CD14-positive monocyte (primary cell): ENCODE measurements at regions not wholly inside any gene's neighbourhood (a gene's known extent, or its start where the extent isn't known, plus 50 kb on each side); places are given as distances from the start of the nearest gene placed in this dataset.

Experiments
- DNase-seq, 3 donors: peaks; one replicate each; pipeline ENCODE4 v3.0.0-alpha.2; 2011 to 2022
- H2AFZ ChIP-seq: 2 replicates; pipeline ENCODE4 v1.6.0; 2012; ENCODE audit warnings: mild to moderate bottlenecking, low read depth, low read length, inconsistent platforms; ENCODE audit not compliant: insufficient read depth, poor library complexity, severe bottlenecking
- H3K27ac ChIP-seq, 2 donors: 1 replicate in 1 of 2; 2 replicates in 1 of 2; pipeline ENCODE4 v1.5.1; 2012 to 2013; ENCODE audit warnings: low read length in 2 of 2, control low read depth in 1 of 2, inconsistent platforms in 1 of 2, low read depth in 1 of 2, mild to moderate bottlenecking in 1 of 2
- H3K27me3 ChIP-seq, 2 donors: one replicate each; pipeline versions ENCODE4 v1.6.0 to v1.6.1; 2011 to 2013; ENCODE audit warnings: low read length in 2 of 2; ENCODE audit not compliant: control insufficient read depth in 2 of 2, insufficient read depth in 2 of 2
- H3K36me3 ChIP-seq, 2 donors: replicated peaks in 1 of 2; 1 replicate in 1 of 2; 2 replicates in 1 of 2; pipeline versions ENCODE4 v1.5.1 to v1.6.1; 2012 to 2013; ENCODE audit warnings: low read length in 2 of 2, control low read depth in 1 of 2, inconsistent platforms in 1 of 2, mild to moderate bottlenecking in 1 of 2; ENCODE audit not compliant: insufficient read depth in 2 of 2, control insufficient read depth in 1 of 2
- H3K4me1 ChIP-seq, 2 donors: 1 replicate in 1 of 2; 2 replicates in 1 of 2; pipeline versions ENCODE4 v1.5.1 to v1.6.1; 2012 to 2013; ENCODE audit warnings: low read length in 2 of 2, control low read depth in 1 of 2, inconsistent platforms in 1 of 2, mild to moderate bottlenecking in 1 of 2, moderate library complexity in 1 of 2; ENCODE audit not compliant: insufficient read depth in 2 of 2, control insufficient read depth in 1 of 2
- H3K4me2 ChIP-seq: replicated peaks from 2 replicates; pipeline ENCODE3; 2012; ENCODE audit warnings: low read length, moderate library complexity, mild to moderate bottlenecking; ENCODE audit not compliant: poor library complexity, severe bottlenecking; ENCODE audit errors: extremely low read depth
- H3K4me3 ChIP-seq, 3 experiments: fragments of 200-600 bp in 1 of 3; sonication (generic) in 1 of 3; replicated peaks in 1 of 3; 1 replicate in 2 of 3; 2 replicates in 1 of 3; pipeline ENCODE4 v1.5.1; 2011 to 2013; ENCODE audit warnings: low read length in 3 of 3, mild to moderate bottlenecking in 3 of 3, control low read depth in 2 of 3, low read depth in 2 of 3, inconsistent platforms in 1 of 3, moderate library complexity in 1 of 3
- H3K79me2 ChIP-seq: 2 replicates; pipeline ENCODE4 v1.6.0; 2012; ENCODE audit warnings: mild to moderate bottlenecking, control low read depth, inconsistent platforms, low read length, moderate library complexity; ENCODE audit not compliant: insufficient read depth
- H3K9ac ChIP-seq: 2 replicates; pipeline ENCODE4 v1.6.0; 2017; ENCODE audit warnings: low read length, mild to moderate bottlenecking; ENCODE audit not compliant: insufficient read depth, poor library complexity, severe bottlenecking
- H3K9me3 ChIP-seq, 2 donors: replicated peaks in 1 of 2; 1 replicate in 1 of 2; 2 replicates in 1 of 2; pipeline versions ENCODE4 v1.5.1 to v1.6.1; 2012 to 2013; ENCODE audit warnings: low read length in 2 of 2, control low read depth in 1 of 2; ENCODE audit not compliant: control insufficient read depth in 1 of 2, insufficient read depth in 1 of 2
- H4K20me1 ChIP-seq: 2 replicates; pipeline ENCODE4 v1.6.0; 2012; ENCODE audit warnings: mild to moderate bottlenecking, low read length, control low read depth, moderate library complexity; ENCODE audit not compliant: insufficient read depth
- H3K27ac Mint-ChIP-seq, 7 donors: one replicate each; pipeline ENCODE4 v1.8.0; 2020; ENCODE audit warnings: mild to moderate bottlenecking in 7 of 7, mixed read lengths in 7 of 7, moderate library complexity in 6 of 7, inconsistent platforms in 2 of 7
- H3K27me3 Mint-ChIP-seq, 3 donors: one replicate each; pipeline ENCODE4 v1.8.0; 2021 to 2022; ENCODE audit warnings: low read depth in 3 of 3, mild to moderate bottlenecking in 3 of 3, mixed read lengths in 3 of 3, moderate library complexity in 3 of 3, inconsistent platforms in 1 of 3
- H3K36me3 Mint-ChIP-seq, 2 donors: one replicate each; pipeline ENCODE4 v1.8.0; 2020; ENCODE audit warnings: mixed read lengths in 2 of 2, inconsistent platforms in 1 of 2, mild to moderate bottlenecking in 1 of 2
- H3K4me1 Mint-ChIP-seq: one replicate; pipeline ENCODE4 v1.8.0; 2020; ENCODE audit warnings: mild to moderate bottlenecking, mixed read lengths
- H3K4me3 Mint-ChIP-seq, 2 donors: one replicate each; pipeline ENCODE4 v1.8.0; 2020; ENCODE audit warnings: mild to moderate bottlenecking in 2 of 2, mixed read lengths in 2 of 2, moderate library complexity in 1 of 2
- H3K9me3 Mint-ChIP-seq, 7 donors: one replicate each; pipeline ENCODE4 v1.8.0; 2020 to 2022; ENCODE audit warnings: mixed read lengths in 7 of 7, mild to moderate bottlenecking in 6 of 7, moderate library complexity in 6 of 7, inconsistent platforms in 2 of 7
- CTCF ChIP-seq: fragments of 200-600 bp; IDR thresholded peaks from one replicate; pipeline ENCODE4 v1.8.0; 2022; ENCODE audit warnings: antibody characterized with exemption, mild to moderate bottlenecking
- WGBS: methylation state at CpG from one replicate; pipeline ENCODE4 v1.1.5; 2013; ENCODE audit warnings: missing lambda C conversion rate; ENCODE audit not compliant: insufficient coverage; 5-methylcytosine and 5-hydroxymethylcytosine counted together
- intact Hi-C, 2 donors: fragments of 100-400 bp; cut with micrococcal nuclease; formaldehyde crosslinking; loops; one replicate each; pipeline versions ENCODE4 v1.15.0 to v1.15.1; 2023

GRCh38 chr5:28703651-28704260, 1665.4 kb upstream of the CDH9 start:
- no peak overlapping the region for H2AFZ ChIP-seq
- DNase-seq: no peak
- H3K36me3 ChIP-seq: no peaks in the 10 kb centered on the region
- Mint-ChIP-seq H3K36me3 (no peaks in the 10 kb centered on the region), H3K27me3 (no peaks in the 10 kb centered on the region), H3K27ac (no peak overlapping the region), H3K9me3 (peaks cover 0 to 13% (median 4%) of the 10 kb centered on the region in 7 donors), H3K4me1 (no peaks in the 10 kb centered on the region), H3K4me3 (no peak overlapping the region)
- H3K4me3 ChIP-seq: no peak overlapping the region
- H3K27ac ChIP-seq: no peak overlapping the region
- H3K27me3 ChIP-seq: no peaks in the 10 kb centered on the region
- no peak overlapping the region for H3K9ac ChIP-seq
- no peaks in the 10 kb centered on the region for H3K79me2 ChIP-seq
- WGBS: 80% methylated on average over 1 of the region's 1 CpG
- H3K4me2 ChIP-seq: no peak overlapping the region
- no peaks in the 10 kb centered on the region for H4K20me1 ChIP-seq
- no peaks in the 10 kb centered on the region for H3K4me1 ChIP-seq
- intact Hi-C loops: no loop called here
- no peak for TF ChIP-seq CTCF
- H3K9me3 ChIP-seq: peaks cover 0 to 8% of the 10 kb centered on the region in 2 donors

GRCh38 chr5:28691526-28691925, 1653.1 kb upstream of the CDH9 start:
- H3K79me2 ChIP-seq: no peaks in the 10 kb centered on the region
- H3K36me3 Mint-ChIP-seq: no peaks in the 10 kb centered on the region
- H2AFZ ChIP-seq: no peak overlapping the region
- H3K27me3 Mint-ChIP-seq: no peaks in the 10 kb centered on the region
- H3K27ac ChIP-seq: no peak overlapping the region
- no peak for TF ChIP-seq CTCF
- H3K9me3 Mint-ChIP-seq: peaks cover 0 to 7% (median 0%) of the 10 kb centered on the region in 7 donors
- no peak overlapping the region for H3K27ac Mint-ChIP-seq
- H3K36me3 ChIP-seq: no peaks in the 10 kb centered on the region
- no peaks in the 10 kb centered on the region for H3K4me1 ChIP-seq
- H3K27me3 ChIP-seq: no peaks in the 10 kb centered on the region
- H3K9ac ChIP-seq: no peak overlapping the region
- no peaks in the 10 kb centered on the region for H3K4me1 Mint-ChIP-seq
- H3K4me3 ChIP-seq: no peak overlapping the region
- no peak overlapping the region for H3K4me3 Mint-ChIP-seq
- no peak overlapping the region for H3K4me2 ChIP-seq
- DNase-seq: no peak
- intact Hi-C loops: no loop called here
- H3K9me3 ChIP-seq: no peaks in the 10 kb centered on the region
- H4K20me1 ChIP-seq: no peaks in the 10 kb centered on the region
